ENCODE measurements at regions not wholly inside any gene's neighbourhood (a gene's known extent, or its start where the extent isn't known, plus 50 kb on each side); places are given as distances from the start of the nearest gene placed in this dataset.

- ChIA-PET POLR2A (ENCODE audit: partially characterized antibody) (no interaction called here), CTCF (ENCODE audit: partially characterized antibody) (no interaction called here)
- Histone ChIP-seq H3K4me3 (ENCODE audit: extremely low read depth in 1 of 4, insufficient read depth in 2 of 4, low read depth in 3 of 4, low read length in 4 of 4) (no peak overlapping the region), H3K79me2 (ENCODE audit: control insufficient read depth in 1 of 2, insufficient read depth in 2 of 2, low read length in 2 of 2) (no peaks in the 10 kb centered on the region), H2BK20ac (ENCODE audit: low read length) (no peak overlapping the region), H2BK12ac (ENCODE audit: low read depth, low read length) (no peak overlapping the region), H2AFZ (ENCODE audit: low read length) (no peak overlapping the region), H3K4me2 (ENCODE audit: insufficient read depth in 1 of 2, low read depth in 2 of 2, low read length in 2 of 2) (no peak overlapping the region), H3K23ac (ENCODE audit: insufficient read length) (no peak overlapping the region), H3K79me1 (ENCODE audit: low read depth, low read length) (no peaks in the 10 kb centered on the region), H3K4me1 (replicated peaks in 1 of 4; ENCODE audit: control insufficient read depth in 3 of 4, insufficient read depth in 4 of 4, low read length in 3 of 4) (no peaks in the 10 kb centered on the region; a peak in 1 of 7 replicates), H3K9ac (replicated peaks in 1 of 4; ENCODE audit: extremely low read depth in 1 of 4, low read depth in 3 of 4, low read length in 3 of 4) (no peak overlapping the region), H3K56ac (replicated peaks; ENCODE audit: insufficient read length, low read depth, low read length) (no peak overlapping the region), H3K27ac (ENCODE audit: low read depth, low read length) (no peak overlapping the region), H2BK120ac (replicated peaks; ENCODE audit: low read depth, low read length) (no peak overlapping the region), H2AK5ac (ENCODE audit: low read depth, low read length) (no peak overlapping the region), H3K36me3 (ENCODE audit: control insufficient read depth in 2 of 4, insufficient read depth in 4 of 4, low read length in 3 of 4) (no peaks in the 10 kb centered on the region), H2BK5ac (ENCODE audit: low read depth, low read length) (no peak overlapping the region), H4K91ac (replicated peaks; ENCODE audit: insufficient read length, low read length) (no peak overlapping the region), H3K23me2 (ENCODE audit: low read depth, low read length) (no peaks in the 10 kb centered on the region), H4K20me1 (replicated peaks in 1 of 2; ENCODE audit: control insufficient read depth in 1 of 2, insufficient read depth in 2 of 2, low read length in 2 of 2) (no peaks in the 10 kb centered on the region), H3K27me3 (replicated peaks in 1 of 4; ENCODE audit: control insufficient read depth in 3 of 4, extremely low read depth in 1 of 4, insufficient read depth in 3 of 4, low read length in 3 of 4) (no peaks in the 10 kb centered on the region), H4K8ac (ENCODE audit: extremely low read depth, insufficient read depth, low read length) (no peak overlapping the region), H3K14ac (ENCODE audit: insufficient read length) (no peak overlapping the region), H2BK15ac (ENCODE audit: low read length) (no peak overlapping the region), H3K9me3 (ENCODE audit: insufficient read depth in 2 of 2, low read depth in 1 of 2, low read length in 1 of 2) (no peaks in the 10 kb centered on the region), H3K18ac (ENCODE audit: extremely low read depth, low read length) (no peak overlapping the region), H3K4ac (replicated peaks; ENCODE audit: insufficient read length, low read depth, low read length) (no peak overlapping the region), H4K5ac (ENCODE audit: insufficient read length, low read depth, low read length) (no peak overlapping the region)
- no peak for FAIRE-seq
- DNase-seq (ENCODE audit: low read depth in 1 of 2, low spot score in 2 of 2), result no peak
- 90% methylated on average over 1 of the region's 1 CpG; no CpG with 5 or more reads in 1 of the 2 experiments for WGBS, 2 experiments (ENCODE audit: extremely low coverage in 1 of 2, insufficient coverage in 1 of 2, insufficient read length in 1 of 2, insufficient replicate concordance in 2 of 2, low coverage in 1 of 2, low lambda C conversion rate in 2 of 2, missing lambda C conversion rate in 1 of 2)
- TF ChIP-seq CTCF (IDR thresholded peaks at IDR 0.05; ENCODE audit: control extremely low read depth in 1 of 3, insufficient read depth in 1 of 3, low read depth in 1 of 3, low read length in 3 of 3), result no peak
Observed at GRCh38 chr3:29168696-29169095, 112.2 kb upstream of the RBMS3 start.

Data from H1 (cell line).